ENCODE measurements at regions not wholly inside any gene's neighbourhood (a gene's known extent, or its start where the extent isn't known, plus 50 kb on each side); places are given as distances from the start of the nearest gene placed in this dataset.
"Not testable (repeated sequence)": the region's sequence is repeated elsewhere in the genome, so short reads cannot be mapped to it uniquely, and the experiment has no call there.

DNA sequence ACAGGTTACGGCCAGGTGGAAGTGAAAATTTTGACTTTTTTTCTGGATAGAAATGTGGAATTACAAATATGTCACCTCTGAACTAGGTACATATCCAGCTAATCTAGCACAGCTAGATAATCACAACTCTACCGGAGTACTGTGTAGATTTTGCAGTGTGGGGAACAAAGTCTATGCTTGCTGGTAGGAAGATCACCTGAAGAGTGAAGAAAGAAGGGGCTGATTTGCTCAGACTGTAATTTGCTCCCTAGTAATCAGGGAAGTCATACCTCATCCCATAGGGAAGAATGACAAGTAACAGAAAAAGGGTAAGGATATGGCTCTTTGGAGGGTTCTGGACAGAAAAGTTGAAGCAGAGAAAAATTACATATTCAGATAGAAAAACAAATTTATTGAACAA is 319.6 kb upstream of the TMPRSS15 start:
- no peak for DNase-seq

DNA sequence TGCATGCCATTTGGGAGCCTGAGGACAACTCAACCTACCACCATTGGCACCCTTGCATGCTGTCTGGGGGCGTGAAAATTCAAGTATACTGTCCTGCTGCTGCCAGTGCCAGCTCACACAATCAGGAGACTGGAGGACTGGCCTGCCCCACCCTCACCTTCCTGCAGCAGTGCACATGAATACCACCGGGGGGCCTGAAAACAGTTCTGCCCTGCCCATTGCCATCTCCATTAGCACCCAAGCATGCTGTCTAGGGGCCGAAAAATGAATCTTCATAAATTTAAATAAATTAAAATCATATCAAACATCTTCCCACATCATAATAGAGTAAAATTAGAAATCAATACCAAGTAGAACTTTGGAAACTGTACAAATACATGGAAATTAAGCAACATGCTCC is 322.1 kb upstream of the TMPRSS15 start:
- DNase-seq, result no peak

DNA sequence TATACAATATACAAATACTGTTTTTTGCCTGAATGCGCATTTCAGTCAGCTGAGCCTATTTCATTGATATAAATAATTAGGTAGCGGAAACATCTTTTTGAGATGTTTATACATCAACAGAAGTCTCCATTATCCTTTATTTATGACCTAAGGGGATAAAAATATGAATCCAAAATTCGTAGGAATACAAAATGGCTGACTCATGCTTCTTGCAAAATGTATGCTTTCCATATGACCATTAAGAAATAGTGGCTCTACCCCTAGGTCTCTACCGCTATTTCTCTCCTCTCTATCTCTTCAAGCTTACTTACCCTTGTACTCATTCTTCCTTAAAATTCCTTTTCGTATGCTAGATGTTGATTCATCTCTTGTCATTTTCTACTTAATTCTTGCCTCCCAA is 338.4 kb upstream of the TMPRSS15 start:
- DNase-seq, result no peak

DNA sequence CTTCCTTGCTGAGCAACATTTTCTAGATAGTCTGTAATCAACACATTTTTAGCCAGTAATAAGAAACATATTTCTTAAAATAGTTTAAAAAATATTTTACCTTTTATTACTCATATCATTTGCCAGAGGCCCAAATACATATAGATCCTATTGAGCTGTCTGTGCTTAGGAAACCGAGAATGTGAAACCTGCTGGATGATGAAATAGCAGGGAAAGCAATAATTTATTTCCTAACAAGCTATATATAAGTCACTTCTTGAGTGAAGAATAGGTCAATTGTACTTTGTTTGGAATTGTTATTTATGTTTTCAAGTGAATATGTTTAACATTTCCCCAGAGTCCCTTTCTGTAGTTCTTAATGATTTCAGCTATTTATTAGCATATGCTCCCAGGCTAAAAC is 339.9 kb upstream of the TMPRSS15 start:
- DNase-seq, result no peak

DNA sequence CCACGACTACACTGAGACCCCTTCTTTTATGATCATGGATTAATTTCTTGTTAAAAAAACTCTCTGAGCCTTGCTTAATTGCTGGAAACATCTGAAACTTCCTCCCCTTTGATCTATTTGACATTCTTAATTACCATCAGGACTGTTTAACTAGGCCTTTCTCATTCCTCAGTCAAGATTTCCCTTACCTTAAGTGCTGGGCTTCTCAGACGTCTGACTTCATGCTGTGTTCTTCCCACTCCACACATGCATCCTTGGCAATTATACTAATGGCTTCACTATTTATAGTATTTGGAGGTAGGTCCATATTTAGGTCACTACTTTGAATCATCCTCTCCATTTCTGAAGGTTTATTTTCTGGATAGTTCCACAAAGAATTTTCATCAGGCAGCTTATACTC is 341.3 kb upstream of the TMPRSS15 start:
- DNase-seq, result no peak

DNA sequence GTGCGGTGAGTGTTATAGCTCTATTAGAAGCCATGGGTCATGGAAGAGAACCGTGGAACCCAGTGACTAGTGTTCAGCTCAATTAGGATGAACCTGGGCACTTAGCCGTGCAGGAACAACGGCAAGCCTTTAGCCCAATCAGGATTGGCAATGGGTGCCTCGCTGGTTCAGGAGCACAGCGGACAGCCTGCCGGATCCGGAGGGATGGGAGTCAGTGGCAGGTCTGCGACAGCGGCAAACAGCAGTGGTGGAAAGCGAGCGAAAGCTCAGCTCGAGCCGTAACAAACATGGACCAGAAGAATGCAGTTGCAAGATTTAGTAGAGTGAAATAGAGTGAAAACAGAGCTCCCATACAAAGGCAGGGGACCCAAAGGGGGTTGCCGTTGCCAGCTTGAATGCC is 349.3 kb upstream of the TMPRSS15 start:
- not testable (repeated sequence) for DNase-seq

DNA sequence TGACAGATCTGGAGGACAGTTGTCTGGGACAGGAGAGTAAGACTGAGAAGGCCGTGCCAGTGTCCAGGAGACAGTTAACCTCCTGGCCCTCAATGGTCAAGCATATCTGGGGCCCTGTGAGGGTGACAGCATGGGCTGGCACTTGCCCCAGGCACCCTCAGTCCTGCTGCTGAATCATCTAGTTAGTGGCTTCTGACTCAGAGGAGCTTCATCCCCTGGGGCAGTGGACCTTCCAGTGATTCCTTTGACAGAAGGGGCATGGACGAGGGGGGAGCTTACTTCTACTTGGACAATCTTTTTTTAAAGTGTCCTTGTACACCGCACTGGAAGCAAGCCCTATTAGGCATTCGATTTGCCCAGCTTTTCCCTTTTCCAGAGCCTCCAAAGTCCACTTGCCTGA is 352.7 kb upstream of the TMPRSS15 start:
- not testable (repeated sequence) for DNase-seq

DNA sequence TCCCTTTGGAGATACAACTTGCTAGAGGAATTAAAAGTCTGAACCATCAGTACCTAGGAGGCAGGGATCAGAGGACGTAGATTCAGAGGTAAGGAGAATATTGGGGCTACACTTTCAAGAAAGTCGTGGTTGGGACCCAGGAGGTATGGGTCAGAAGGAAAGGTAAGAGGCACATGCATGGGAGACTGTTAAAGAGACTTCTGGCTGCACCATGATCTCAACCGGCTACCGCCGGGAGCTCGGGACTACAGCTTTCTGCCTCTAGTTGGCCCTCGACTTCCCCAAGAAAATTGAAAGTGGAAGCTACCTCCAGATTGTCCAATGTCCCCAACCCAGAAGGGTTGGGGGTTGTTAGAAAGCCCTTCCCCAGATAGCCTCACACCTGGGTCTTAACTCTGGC is 355.7 kb upstream of the TMPRSS15 start:
- no peak for DNase-seq

DNA sequence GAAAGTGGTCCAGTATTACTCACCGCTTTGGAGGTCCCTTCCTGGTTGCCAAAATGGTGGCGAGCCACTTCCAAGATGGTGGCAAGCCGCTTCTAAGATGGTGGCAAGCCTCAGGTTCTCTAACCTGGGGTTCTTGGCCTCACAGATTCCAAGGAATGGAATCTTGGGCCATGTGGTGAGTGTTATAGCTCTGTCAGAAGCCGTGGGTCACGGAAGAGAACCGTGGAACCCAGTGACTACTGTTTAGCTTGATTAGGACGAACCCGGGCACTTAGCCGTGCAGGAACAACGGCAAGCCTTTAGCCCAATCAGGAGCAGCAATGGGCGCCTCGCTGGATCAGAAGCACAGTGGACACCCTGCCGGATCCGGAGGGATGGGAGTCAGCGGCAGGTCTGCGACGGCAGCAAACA is 356.2 kb upstream of the TMPRSS15 start:
- no peak for DNase-seq

DNA sequence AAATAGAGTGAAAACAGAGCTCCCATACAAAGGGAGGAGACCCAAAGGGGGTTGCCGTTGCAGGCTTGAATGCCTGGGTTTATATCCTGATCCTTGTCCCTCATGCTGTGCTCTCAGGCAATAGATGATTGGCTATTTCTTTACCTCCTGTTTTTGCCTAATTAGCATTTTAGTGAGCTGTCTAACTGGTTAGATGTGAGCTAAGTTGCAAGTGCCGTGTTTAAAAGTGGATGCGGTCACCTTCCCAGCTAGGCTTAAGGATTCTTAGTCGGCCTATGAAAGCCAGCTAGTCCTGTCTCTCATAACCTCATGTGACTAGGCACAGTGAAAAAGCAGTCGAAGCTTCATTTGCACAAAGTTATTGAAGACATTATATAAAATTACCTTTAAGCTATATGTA is 356.7 kb upstream of the TMPRSS15 start:
- DNase-seq, result no peak

DNA sequence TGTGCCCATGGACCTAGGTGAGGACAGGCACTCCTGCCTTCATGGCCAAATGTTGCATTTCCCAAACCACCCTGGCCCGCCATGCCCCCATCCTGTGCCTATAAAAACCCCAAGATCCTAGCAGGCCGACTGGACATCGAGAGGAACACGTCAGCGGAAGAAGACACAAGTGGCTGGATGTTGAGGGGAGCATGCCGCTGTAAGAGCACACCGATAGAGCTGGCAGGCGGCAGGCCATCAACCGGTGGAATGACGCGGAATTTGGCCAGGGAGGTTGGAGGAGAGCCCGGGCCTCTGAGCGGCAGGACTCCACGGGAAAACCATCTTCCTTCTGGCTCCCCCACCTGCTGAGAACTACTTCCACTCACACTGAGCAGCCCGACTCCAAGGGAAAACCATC is 361.1 kb upstream of the TMPRSS15 start:
- DNase-seq, result no peak

DNA sequence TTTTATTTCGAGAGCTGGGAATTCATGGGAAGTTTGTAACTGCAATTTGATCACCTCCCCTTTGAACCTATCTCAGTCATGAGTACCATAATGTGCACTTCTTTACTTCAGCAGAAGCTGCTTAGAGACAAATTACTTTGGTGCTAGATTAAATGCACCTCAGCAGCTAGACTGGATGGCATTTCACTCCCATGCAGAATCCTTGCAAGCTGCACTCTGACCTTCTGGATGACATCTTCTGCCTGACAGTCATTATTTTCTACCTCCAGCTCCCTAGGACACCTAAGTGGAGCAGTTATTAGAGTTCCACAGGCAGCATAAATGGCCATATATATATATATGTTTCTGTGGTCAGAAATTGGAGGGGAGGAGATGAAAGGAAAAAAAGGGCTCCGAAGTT is 366.0 kb upstream of the TMPRSS15 start:
- no peak for DNase-seq

DNA sequence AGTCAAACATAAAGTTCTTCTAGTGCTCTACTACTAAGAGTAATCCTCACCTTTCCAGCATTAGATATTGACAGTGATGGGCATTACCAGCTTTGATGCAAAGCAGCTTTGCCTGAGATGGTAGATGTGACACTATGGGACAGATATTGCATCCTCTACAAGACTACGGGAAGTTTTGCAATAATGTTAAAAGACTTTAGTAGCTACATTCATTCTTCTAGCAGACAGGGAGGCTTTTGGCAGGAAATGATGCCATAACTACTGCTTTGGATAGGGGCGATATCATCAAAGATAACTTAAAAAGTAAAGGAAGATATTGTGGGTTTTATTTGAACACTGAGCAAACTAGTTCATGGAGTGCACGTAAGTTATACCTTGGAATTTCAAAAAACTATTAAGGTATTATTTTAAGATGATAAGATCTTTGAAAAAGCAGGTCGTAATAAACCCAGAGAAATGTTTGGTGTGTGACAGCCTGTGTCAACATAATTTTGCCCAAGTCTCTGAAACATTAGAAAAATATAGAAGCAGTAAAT is 368.3 kb upstream of the TMPRSS15 start:
- no peak for DNase-seq

DNA sequence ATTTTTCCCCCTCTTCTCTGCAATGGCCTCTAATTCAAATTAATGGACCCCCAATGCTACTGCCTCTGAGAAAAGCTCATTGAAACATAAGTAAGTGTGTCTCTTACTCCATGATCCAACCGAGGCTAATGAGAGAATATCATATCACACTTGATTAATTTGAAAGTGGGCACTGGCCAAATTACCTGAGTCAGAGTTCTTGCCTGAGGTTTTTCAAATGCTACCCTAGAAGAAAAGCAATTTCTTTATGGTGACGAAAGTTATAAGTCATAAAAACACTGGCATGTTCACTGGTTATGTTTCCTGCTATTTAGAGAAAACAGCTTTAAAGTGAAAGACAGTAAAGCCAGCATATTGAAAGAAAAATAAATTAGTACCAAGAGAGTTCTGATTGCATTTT is 368.8 kb upstream of the TMPRSS15 start:
- no peak for DNase-seq

DNA sequence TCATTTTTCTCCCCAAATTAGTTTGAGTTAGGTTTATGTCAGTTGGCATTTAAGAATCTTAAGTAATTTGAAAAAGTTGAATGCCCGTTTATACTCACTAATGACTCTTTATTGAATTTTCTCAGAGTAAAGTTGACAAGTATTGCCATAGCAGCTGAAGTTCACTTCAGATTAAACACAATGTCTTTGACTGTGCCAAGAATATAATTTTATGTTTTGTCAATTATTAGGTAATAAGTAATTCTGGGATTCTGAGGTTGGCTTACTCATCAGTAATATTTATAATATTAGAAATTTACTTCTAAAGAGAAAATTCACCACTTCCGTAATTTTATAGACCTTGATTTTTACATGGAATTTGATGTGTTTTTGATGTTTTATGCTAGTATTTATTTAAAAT is 369.3 kb upstream of the TMPRSS15 start:
- DNase-seq, result no peak

DNA sequence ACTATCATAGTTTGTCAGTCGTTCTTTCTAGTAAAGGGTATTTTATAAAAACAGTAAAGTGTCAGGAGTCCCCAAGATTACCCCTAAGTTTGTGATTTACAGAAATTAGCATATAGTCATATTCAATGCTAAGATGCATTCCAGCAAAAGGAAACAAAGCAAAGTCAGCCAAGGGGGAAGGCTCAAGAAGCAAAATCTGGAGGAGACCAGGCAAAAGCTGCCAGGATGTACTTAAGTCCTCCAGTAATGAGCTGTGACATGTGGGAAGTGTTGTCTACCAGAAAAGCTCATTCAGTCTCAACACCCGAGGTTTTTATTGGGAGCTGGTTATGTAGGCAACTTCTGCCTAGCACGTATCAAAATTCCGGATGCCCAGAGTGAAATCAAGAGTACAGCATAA is 373.4 kb upstream of the TMPRSS15 start:
- no peak for DNase-seq

DNA sequence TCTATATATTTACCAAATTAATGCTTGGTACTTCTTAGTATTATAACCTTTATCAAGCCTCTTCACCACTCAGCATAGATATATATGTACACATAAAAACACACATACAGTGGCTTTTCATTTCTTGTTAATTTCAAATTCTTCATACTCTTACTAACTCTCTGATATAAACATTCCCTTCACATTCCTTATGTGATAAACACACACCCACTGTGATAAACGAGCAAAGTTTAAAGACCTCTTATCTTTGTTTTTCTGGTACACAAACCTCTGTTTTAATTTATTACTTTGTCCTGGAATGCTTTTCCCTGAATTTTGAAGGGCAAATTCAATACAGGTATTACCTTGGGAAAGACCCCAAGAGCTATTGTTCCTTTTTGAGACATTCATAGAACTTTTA is 379.1 kb upstream of the TMPRSS15 start:
- no peak for DNase-seq

DNA sequence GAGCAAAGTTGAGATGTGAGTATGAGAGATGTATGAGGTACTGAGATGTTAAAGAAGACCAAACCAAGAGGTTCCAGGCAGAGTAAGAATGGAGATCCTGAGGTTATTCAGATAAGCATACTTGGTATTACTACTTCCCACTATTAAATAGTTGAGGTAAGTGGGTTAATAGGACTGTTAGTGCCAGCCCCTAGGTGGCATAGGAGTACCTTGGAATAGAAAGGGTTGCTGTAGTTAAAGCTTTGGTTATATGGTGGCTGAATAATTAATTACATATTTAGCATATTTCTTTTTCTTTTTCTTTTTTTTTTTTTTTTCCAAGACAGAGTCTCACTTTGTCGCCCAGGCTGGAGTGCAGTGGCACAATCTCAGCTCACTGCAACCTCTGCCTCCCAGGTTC is 397.9 kb upstream of the TMPRSS15 start:
- no peak for DNase-seq

DNA sequence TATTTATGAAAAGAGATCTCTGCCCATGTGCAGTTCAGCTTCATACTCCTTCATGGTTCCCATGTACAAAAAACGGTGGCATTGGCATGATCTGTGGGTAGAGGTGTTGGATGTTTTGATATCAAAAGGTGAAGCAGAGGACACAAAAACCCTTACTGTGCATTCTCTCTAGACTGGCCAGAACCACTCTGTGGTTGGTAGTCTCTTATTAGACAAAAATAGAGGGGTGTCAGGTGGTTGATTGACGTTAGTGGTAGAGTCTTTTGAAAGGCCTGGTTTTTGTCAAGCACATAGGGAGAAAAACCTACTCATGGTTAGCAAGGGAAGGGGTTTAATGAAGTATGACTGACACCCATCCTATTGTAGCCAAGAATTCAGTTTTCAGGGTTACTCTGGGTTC is 400.0 kb upstream of the TMPRSS15 start:
- DNase-seq, result no peak

DNA sequence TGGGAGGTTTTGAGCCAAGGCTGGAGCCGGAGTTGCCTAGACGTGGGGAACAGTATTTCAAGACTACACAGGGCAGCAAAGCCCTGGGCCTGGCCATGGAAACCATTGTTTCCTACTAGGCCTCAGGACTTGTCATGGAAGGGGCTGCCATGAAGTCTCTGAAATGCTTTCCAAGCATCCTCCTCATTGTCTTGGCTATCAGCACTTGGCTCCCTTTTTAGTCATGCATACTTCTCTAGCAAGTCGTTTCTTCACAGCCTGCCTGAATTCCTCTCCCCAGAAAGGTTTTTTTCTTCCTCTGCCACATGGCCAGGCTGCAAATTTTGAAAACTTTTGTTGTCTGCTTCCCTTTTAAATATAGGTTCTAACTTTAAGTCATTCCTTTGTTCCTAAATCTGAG is 406.6 kb upstream of the TMPRSS15 start:
- DNase-seq, result no peak

DNA sequence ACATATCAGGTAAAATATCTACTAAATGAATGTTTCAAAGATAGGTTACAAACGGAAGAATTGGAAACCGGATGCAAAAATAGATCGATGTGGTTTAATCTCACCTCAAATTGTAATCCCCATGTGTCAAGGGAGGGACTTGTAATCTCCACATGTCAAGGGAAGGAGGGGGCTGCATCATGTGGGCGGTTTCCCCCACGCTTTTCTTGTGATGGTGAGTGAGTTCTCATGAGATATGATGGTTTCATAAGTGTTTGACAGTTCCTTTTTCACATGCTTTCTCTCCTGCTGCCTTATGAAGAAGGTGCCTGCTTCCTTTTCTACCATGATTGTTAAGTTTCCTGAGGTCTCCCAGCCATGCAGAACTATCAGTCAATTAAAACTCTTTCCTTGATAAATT is 408.7 kb upstream of the TMPRSS15 start:
- DNase-seq, result no peak

DNA sequence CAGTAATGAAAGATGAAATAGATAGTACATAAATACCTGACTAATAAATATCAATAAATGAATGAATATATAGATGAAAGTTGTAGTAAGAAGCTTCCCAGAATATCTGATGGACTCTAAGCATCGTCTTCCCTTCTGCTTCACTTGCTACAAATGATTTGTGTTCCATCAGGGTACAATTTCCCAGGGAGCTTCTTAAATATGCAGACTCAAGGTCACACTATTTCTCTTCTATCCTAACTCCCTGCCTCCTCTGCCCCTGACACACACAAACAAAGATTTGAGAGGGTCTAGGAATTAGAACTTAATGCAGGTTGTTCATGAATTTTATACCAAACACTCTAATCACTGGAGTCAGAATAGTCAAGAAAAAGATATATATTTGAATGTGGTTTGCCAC is 415.9 kb upstream of the TMPRSS15 start:
- DNase-seq, result no peak

DNA sequence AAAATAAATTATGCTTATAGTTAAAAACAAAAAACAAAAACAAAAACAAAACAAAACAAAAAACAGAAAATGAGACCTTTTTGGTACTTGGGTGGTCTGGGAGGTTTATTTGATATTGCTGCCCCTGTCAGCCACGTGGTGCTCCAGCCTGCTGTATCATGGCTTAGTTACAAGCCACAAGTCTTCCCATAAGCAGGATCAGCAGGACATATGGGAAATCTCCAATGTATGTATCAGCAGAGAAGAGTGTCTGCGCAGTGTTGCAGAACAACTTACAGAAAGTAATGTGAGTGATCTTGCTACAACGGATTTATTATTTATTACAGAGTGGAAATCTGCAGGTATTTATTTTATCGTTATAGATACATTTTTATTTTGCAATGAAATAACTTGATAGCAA is 423.0 kb upstream of the TMPRSS15 start:
- no peak for DNase-seq

DNA sequence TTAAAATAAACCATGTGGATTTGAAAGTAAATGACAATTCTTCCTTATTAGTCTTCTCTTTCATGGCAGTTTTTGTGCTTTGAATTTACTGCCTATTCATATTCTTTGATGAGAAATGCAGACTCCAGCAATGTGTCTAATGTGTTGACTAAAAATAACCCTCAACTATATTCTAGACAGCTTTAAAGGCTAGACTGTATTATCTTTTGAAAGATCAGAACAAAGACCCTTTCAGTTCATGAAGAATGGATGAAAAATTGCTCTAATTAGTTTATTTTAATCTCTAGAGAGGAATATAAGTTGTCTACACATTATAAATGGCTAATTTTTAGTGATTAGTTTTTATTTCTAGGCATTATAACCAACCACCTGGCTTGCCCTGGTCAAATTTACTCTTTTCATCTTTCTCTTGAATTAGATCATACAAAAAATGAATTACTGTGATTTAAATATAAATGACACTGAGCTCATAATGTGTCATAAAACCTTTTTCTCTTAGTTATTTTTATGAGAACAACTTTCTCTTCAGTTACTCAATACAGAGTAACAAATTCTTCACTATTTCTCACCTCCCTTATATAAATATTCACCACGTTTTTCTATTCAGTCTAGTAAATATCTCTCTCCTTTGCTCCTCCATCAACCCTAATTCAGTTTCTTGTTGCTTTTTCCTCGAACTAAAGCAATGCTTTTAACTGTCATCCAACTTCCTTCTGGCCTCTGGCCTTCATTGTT is 428.5 kb upstream of the TMPRSS15 start:
- no peak for DNase-seq

DNA sequence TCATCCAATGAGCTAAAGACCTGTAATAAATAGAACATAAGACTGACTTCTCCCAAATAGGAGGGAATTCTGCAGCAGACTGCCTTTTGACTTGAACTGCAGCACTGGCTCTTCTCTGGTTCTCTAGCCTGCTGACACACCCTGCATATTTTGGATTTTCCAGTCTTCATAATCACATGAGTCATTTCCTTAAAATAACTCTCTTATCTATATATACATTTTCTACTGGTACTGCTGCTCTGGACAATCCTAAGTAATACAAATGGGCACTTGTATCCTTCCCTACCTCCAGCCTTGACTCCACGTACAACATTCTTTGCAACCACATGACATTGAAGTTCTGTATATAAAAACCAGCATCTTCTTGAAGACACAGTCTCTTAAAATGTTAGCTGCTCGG is 429.4 kb upstream of the TMPRSS15 start:
- DNase-seq, result no peak

All from bone marrow (tissue), 2 donors.